ENCODE measurements at regions not wholly inside any gene's neighbourhood (a gene's known extent, or its start where the extent isn't known, plus 50 kb on each side); places are given as distances from the start of the nearest gene placed in this dataset.
A peak's percentile ranks its signal among the peaks of the same experiment; 100 is the strongest.

DNA sequence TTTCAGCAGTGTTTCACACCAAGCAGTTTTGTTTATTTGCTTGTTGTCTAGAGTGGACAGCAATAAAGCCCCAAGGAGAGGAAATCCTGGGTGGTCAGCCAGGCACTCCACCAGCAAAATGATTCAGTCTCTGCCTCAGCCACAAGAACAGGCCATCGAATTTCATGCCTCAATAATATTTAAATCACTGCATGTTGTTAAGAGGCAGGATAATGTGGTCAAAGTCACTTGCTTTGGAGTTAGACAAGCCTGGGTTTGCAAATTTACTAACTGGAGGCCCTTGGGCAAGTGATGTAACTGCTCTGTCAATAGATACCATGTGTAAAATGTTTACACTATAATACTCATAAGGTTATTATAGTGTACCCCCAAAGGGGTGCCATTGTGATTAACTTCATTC, 349.6 kb downstream of the LMO4 start:
- no peaks in the 10 kb centered on the region for H3K9me3 Mint-ChIP-seq
- H3K4me3 Mint-ChIP-seq = no peak overlapping the region
- no peak for DNase-seq
- no peaks in the 10 kb centered on the region for H3K36me3 Mint-ChIP-seq
- H3K27me3 Mint-ChIP-seq (ENCODE audit: low read depth in 3 of 3) = peaks cover 0 to 12% (median 0%) of the 10 kb centered on the region in 3 donors
- no peaks in the 10 kb centered on the region for H3K4me1 Mint-ChIP-seq
- no peak overlapping the region for H3K27ac Mint-ChIP-seq

DNA sequence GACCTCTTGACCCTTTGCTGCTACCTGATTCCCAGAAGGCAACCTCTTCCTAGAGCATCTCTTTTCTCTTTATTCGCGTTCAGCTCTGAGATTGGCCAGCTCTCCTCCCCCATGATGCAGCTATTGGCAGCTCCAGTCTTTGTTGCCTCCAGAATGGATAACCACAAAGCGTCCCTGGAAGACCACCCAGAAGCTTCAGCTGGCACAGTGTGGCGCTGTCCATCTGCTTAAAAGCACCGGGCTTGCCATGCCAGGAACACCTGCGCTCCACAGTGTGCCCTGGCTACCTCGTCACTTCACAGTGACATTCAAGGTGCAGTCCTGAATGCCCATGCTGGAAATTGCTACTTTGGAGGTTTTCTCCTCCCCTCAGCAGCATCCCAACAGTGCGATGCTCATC, 353.9 kb downstream of the LMO4 start:
- H3K27me3 Mint-ChIP-seq (ENCODE audit: low read depth in 3 of 3) = peaks cover 0 to 3% (median 0%) of the 10 kb centered on the region in 3 donors
- peaks cover 3 to 19% of the 10 kb centered on the region in 2 donors for H3K4me1 Mint-ChIP-seq
- H3K4me3 Mint-ChIP-seq = no peak overlapping the region
- no peaks in the 10 kb centered on the region for H3K36me3 Mint-ChIP-seq
- no peak for DNase-seq
- no peaks in the 10 kb centered on the region for H3K9me3 Mint-ChIP-seq
- no peak overlapping the region for H3K27ac Mint-ChIP-seq

DNA sequence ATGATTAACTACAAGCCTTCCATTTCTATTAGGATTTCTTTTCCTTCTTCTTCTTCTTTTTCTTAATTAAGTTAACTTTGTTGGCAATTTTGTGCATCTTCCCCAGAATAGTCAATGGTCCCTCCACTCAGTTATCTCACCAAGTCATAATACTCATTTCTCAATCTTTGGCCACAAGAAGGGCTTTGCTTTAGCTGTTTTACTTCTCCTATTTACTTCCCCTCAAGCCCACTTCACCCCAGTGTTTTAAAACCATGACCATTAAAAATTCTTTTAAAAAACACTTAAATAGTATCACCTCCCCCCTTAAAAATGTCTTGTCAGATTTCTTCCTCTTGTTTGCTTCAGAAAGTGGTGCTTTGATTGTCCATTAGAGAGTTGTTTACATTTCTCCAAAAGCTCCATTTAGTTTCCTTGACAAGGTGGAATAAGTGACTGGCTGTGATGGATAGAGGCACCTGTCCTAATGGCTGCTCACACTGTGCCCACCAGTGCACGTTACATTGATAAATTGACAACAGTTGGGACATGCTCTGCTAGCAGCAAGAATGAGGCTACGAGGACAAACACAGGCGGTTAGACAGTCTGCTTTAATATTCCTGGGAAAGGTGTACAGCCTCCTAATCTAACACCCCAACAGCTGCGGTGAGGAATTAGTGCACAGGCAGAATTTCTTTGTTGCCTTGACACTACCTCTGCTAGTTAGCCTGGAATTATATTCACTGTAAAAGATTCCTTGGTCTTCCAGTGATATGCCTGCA, 354.7 kb downstream of the LMO4 start:
- no peak for DNase-seq
- H3K4me3 Mint-ChIP-seq = peak overlapping the region in 3 of 5 donors; percentile 80 to 85 (median 81)
- peaks cover 3 to 19% of the 10 kb centered on the region in 2 donors for H3K4me1 Mint-ChIP-seq
- H3K9me3 Mint-ChIP-seq = no peaks in the 10 kb centered on the region
- H3K27ac Mint-ChIP-seq = no peak overlapping the region
- H3K27me3 Mint-ChIP-seq (ENCODE audit: low read depth in 3 of 3) = peaks cover 0 to 3% (median 0%) of the 10 kb centered on the region in 3 donors
- no peaks in the 10 kb centered on the region for H3K36me3 Mint-ChIP-seq

DNA sequence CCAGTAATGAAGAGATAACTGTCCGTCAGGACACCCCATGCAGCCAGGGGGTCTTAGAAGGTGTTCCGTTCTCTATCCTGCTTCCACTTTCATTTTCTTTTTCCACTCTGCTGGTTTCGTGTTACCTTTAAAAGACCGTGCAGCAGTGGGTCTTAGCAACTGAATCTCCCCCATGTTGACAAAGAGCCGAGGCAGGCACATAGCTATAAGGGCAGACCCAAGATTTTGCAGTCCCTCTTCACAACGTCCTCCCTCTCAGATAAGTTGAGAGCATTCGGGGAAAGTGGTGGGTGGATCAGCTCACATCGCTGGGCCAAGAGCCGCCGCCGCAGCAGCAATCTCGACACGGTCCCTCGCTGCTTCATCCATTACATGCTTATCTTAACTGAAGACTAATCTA, 355.5 kb downstream of the LMO4 start:
- no peaks in the 10 kb centered on the region for H3K36me3 Mint-ChIP-seq
- H3K4me3 Mint-ChIP-seq = peak overlapping the region; percentile 40 to 85 (median 80)
- no peaks in the 10 kb centered on the region for H3K9me3 Mint-ChIP-seq
- peak in 2 of 3 donors; percentile 7 to 16 for DNase-seq
- H3K27ac Mint-ChIP-seq = peak overlapping the region in 5 of 6 donors; percentile 42 to 77 (median 69)
- H3K27me3 Mint-ChIP-seq (ENCODE audit: low read depth in 3 of 3) = peaks cover 0 to 3% (median 0%) of the 10 kb centered on the region in 3 donors
- H3K4me1 Mint-ChIP-seq = peaks cover 3 to 19% of the 10 kb centered on the region in 2 donors

DNA sequence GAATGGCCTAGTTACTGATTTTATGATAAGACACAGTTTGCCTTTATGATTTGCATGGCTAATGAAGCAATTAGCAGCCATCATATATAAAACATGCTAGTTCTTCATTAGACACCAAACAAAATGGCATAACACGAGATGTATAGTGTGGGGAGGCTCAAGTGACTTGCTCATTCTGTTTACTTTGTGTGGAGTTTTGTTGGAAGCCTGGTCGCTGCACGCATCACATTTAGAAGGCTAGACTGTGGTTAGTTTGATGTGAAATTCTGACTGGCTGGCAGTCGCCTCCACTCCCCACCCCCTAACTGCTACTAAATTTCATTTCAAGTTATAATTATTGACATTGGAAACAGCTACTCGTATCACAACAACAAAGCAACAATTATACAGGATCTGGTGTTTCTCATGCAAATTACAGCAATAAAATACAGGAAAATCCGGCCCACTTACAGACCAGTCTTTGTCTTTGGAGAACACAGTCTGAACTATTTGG, 356.1 kb downstream of the LMO4 start:
- Mint-ChIP-seq H3K36me3 (no peaks in the 10 kb centered on the region), H3K9me3 (no peaks in the 10 kb centered on the region), H3K27me3 (ENCODE audit: low read depth in 3 of 3) (peaks cover 0 to 3% (median 0%) of the 10 kb centered on the region in 3 donors), H3K4me3 (peak overlapping the region in 4 of 5 donors; percentile 72 to 85 (median 80)), H3K27ac (peak overlapping the region in 1 of 6 donors; percentile 12), H3K4me1 (peaks cover 3 to 19% of the 10 kb centered on the region in 2 donors)
- no peak for DNase-seq

DNA sequence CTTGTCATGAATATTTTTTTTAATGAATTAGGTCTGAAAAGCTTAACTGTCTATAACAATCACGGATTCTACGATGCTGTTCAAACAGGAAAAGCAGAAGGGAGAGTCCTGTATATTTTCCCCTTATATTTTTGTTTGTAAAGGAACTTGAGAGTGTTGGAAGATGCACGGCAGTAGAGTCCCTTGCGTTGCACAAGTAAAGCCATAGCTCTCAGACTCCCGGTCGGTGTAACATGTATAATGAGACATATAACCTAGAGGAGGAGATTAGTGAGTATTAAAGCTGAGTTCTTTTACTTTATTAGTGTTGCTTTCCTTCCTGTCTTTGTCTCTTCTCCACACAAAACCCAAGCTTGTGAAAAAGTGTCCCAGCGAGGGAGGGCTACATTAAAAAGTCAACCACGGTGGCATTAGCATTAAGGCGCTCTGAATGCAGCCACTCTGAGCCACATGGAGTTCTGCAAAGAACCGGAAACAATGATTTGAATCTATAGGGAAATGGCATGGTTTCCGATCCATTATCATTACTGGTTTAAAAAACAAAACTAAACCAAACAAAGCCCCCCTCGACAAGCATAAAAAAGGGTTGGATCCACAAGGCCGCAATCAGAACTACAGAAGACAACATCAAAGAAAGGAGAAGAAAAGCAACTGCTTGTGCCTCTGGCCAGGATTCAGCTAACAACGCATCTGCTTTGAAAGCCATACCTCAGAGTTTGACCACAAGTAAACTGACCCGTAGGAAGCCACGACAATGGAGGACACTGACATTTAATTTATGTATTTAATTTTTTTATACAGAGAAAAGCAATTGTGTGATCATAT, 356.8 kb downstream of the LMO4 start:
- Mint-ChIP-seq H3K27me3 (ENCODE audit: low read depth in 3 of 3) (peaks cover 0 to 3% (median 0%) of the 10 kb centered on the region in 3 donors), H3K36me3 (no peaks in the 10 kb centered on the region), H3K4me1 (peaks cover 3 to 19% of the 10 kb centered on the region in 2 donors), H3K27ac (peak overlapping the region in 1 of 6 donors; percentile 12), H3K4me3 (peak overlapping the region in 1 of 5 donors; percentile 81), H3K9me3 (no peaks in the 10 kb centered on the region)
- no peak for DNase-seq

DNA sequence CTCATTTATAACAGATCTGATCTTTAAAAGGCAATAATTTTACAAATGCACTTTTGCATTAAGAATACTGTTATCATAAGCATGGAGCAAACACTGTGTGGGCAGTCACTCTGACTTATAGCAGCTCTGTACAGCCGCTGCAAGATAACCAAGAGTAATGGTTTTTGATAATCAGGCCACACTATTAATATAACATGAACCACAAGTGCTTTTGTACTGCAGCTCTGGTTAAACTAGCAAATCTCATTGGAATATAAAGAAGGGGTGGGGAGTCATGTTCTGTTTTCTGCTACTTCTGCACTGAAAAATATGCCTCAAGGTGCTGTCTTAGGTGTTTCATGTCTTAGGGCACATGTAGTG, 357.4 kb downstream of the LMO4 start:
- peaks cover 0 to 7% (median 0%) of the 10 kb centered on the region in 3 donors for H3K27me3 Mint-ChIP-seq (ENCODE audit: low read depth in 3 of 3)
- H3K36me3 Mint-ChIP-seq = peaks cover 0 to 4% (median 0%) of the 10 kb centered on the region in 3 donors
- H3K9me3 Mint-ChIP-seq = peaks cover 0 to 3% (median 0%) of the 10 kb centered on the region in 6 donors
- DNase-seq = no peak
- no peak overlapping the region for H3K4me3 Mint-ChIP-seq
- peaks cover 3 to 19% of the 10 kb centered on the region in 2 donors for H3K4me1 Mint-ChIP-seq
- H3K27ac Mint-ChIP-seq = no peak overlapping the region

DNA sequence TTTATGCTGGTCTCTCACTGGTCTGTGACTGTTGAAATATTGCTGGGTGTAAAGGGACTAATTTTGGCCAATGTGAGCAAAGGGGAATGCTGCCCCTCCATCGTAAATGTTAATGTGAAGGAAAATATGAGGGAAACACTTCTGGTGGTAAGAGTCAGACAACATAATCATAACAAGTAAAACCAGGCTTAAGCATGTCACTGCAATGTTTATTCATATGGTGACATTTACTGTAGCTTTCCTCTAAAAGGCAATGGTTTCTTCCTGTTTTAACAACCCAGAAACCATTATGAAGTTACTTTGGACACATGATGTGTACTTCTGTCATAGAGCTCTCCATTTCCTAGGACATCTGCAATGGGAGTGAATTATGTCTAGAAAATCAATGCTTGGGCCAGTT, 358.0 kb downstream of the LMO4 start:
- peaks cover 0 to 4% (median 0%) of the 10 kb centered on the region in 3 donors for H3K36me3 Mint-ChIP-seq
- no peak overlapping the region for H3K4me3 Mint-ChIP-seq
- H3K27ac Mint-ChIP-seq = no peak overlapping the region
- peaks cover 3 to 19% of the 10 kb centered on the region in 2 donors for H3K4me1 Mint-ChIP-seq
- DNase-seq = no peak
- H3K9me3 Mint-ChIP-seq = peaks cover 0 to 3% (median 0%) of the 10 kb centered on the region in 6 donors
- peaks cover 0 to 7% (median 0%) of the 10 kb centered on the region in 3 donors for H3K27me3 Mint-ChIP-seq (ENCODE audit: low read depth in 3 of 3)

DNA sequence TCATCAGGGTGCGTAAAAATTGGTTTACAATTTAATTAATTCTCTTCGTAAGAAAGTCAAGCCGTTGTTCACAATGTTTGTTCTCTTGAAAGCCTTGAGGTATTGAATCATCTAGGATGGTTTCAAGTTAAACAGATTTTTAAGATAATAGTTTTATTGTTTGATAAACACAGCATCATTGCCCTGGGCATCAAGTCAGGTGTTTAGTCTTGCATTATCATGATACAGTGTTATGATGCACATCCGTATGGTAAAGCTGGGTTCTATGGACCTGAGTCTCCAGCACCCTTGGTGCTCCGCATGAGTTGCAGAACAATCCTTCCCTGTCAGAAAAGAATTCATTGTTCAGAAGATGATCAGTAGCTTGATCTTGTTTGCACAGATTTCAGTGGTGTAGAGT, 359.5 kb downstream of the LMO4 start:
- Mint-ChIP-seq H3K4me3 (no peak overlapping the region), H3K27ac (no peak overlapping the region), H3K27me3 (ENCODE audit: low read depth in 3 of 3) (peaks cover 0 to 5% (median 0%) of the 10 kb centered on the region in 3 donors), H3K36me3 (peaks cover 0 to 4% (median 0%) of the 10 kb centered on the region in 3 donors), H3K9me3 (peaks cover 0 to 5% (median 0%) of the 10 kb centered on the region in 6 donors), H3K4me1 (peaks cover 3 to 19% of the 10 kb centered on the region in 2 donors)
- no peak for DNase-seq

DNA sequence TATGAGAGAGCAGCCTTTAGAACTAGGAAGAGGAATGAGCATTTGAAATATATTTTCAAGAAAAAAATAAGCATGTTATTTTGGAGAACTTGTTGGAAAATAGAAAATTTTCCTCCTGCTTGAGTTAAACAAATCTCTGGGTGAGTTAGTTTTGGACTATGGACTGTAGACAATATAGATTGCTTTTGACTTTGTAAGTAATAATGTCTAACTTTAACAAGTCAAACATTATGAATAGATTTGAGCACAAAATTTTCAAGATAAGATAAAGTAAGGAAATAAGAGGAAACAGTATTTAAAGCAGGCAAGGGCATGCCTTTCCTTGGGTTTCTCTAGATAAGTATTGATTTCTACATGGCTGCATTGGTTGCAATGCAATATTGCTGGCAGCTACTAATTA, 360.8 kb downstream of the LMO4 start:
- Mint-ChIP-seq H3K27me3 (ENCODE audit: low read depth in 3 of 3) (peaks cover 0 to 5% (median 0%) of the 10 kb centered on the region in 3 donors), H3K4me1 (peaks cover 0 to 15% of the 10 kb centered on the region in 2 donors), H3K9me3 (peaks cover 0 to 5% (median 0%) of the 10 kb centered on the region in 6 donors), H3K27ac (no peak overlapping the region), H3K4me3 (no peak overlapping the region), H3K36me3 (peaks cover 0 to 4% (median 0%) of the 10 kb centered on the region in 3 donors)
- DNase-seq = no peak

DNA sequence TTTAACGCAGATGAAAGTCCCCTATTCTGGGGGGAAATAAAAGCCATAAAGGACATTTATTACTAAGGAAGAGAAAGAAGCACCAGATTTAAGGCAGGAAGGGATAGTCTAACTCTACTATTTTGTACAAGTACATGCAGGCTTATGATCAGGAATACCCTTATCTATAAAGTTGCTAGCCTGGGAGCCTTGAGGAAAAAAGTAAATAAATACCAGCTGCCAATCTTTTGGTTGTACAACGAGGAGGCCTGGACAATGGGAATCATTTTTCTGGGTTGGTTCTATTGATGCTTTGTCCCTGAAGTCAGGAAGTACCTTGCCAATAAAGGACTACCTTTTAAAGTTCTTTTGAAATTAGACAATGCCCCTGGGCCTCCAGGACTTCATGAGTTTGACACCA, 367.8 kb downstream of the LMO4 start:
- peaks cover 3 to 9% (median 6%) of the 10 kb centered on the region in 6 donors for H3K9me3 Mint-ChIP-seq
- H3K4me3 Mint-ChIP-seq = no peak overlapping the region
- H3K27ac Mint-ChIP-seq = no peak overlapping the region
- H3K36me3 Mint-ChIP-seq = peaks cover 0 to 3% (median 3%) of the 10 kb centered on the region in 3 donors
- DNase-seq = no peak
- peaks cover 3 to 4% (median 4%) of the 10 kb centered on the region in 3 donors for H3K27me3 Mint-ChIP-seq (ENCODE audit: low read depth in 3 of 3)
- H3K4me1 Mint-ChIP-seq = peaks cover 4 to 18% of the 10 kb centered on the region in 2 donors

DNA sequence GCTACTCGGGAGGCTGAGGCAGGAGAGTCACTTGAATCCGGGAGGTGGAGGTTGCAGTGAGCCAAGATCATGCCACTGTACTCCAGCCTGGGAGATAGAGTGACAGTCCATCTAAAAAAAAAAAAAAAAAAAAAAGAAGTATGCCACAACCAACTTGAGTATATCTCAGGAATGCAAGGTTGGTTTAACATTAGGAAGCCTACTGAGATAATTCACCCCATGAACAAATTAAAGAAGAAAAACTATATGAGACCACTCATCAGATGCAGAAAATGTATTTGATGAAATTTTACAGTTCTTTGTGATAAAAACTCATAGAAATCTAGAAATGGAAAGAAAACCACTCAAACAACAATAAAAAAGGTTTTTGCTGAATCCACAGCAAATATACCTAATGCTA, 373.8 kb downstream of the LMO4 start:
- no peaks in the 10 kb centered on the region for H3K4me1 Mint-ChIP-seq
- H3K27ac Mint-ChIP-seq = no peak overlapping the region
- DNase-seq = no peak
- peaks cover 10 to 14% (median 12%) of the 10 kb centered on the region in 6 donors for H3K9me3 Mint-ChIP-seq
- peaks cover 3 to 7% (median 4%) of the 10 kb centered on the region in 3 donors for H3K36me3 Mint-ChIP-seq
- H3K27me3 Mint-ChIP-seq (ENCODE audit: low read depth in 3 of 3) = peaks cover 1 to 4% (median 2%) of the 10 kb centered on the region in 3 donors
- H3K4me3 Mint-ChIP-seq = no peak overlapping the region

DNA sequence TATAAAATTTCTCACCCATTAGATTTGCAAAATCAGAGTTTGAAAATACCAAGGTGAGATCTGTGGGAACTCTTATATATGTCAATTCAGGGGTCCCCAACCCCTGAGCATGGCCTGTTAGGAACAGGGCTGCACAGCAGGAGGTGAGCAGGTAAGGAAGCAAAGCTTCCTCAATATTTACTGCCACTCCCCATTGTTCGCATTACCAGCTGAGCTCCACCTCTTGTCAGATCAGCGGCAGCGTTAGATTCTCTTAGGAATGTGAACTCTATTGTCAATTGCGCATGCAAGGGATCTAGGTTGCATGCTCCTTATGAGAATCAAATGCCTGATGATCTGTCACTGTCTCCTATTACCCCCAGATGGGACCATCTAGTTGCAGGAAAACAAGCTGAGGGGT, 376.6 kb downstream of the LMO4 start:
- peaks cover 7 to 14% (median 11%) of the 10 kb centered on the region in 6 donors for H3K9me3 Mint-ChIP-seq
- H3K4me1 Mint-ChIP-seq = no peaks in the 10 kb centered on the region
- H3K36me3 Mint-ChIP-seq = peaks cover 3 to 7% (median 4%) of the 10 kb centered on the region in 3 donors
- H3K4me3 Mint-ChIP-seq = no peak overlapping the region
- peaks cover 1 to 3% (median 2%) of the 10 kb centered on the region in 3 donors for H3K27me3 Mint-ChIP-seq (ENCODE audit: low read depth in 3 of 3)
- DNase-seq = no peak
- no peak overlapping the region for H3K27ac Mint-ChIP-seq

Measured in immature natural killer cell (primary cell).